Chondrocyte (in vitro differentiated cells): ENCODE measurements at regions not wholly inside any gene's neighbourhood (a gene's known extent, or its start where the extent isn't known, plus 50 kb on each side); places are given as distances from the start of the nearest gene placed in this dataset.

ENCODE experiments used
- DNase-seq: peaks from one replicate; pipeline ENCODE4 v3.0.0; 2021; ENCODE audit warnings: mixed read lengths, low spot score
- H3K27ac Mint-ChIP-seq: one replicate; pipeline ENCODE4 v1.8.0; 2021; ENCODE audit warnings: mild to moderate bottlenecking, moderate library complexity, mixed read lengths; ENCODE audit not compliant: unreplicated experiment
- H3K27me3 Mint-ChIP-seq: 2 replicates; pipeline ENCODE4 v1.8.0; 2021; ENCODE audit warnings: low read depth, mixed read lengths
- H3K36me3 Mint-ChIP-seq: 2 replicates; pipeline ENCODE4 v1.8.0; 2021; ENCODE audit warnings: low read depth, mixed read lengths
- H3K4me1 Mint-ChIP-seq: 2 replicates; pipeline ENCODE4 v1.8.0; 2021; ENCODE audit warnings: low read depth, mild to moderate bottlenecking, mixed read lengths
- H3K4me3 Mint-ChIP-seq: one replicate; pipeline ENCODE4 v1.8.0; 2021; ENCODE audit warnings: mild to moderate bottlenecking, moderate library complexity, mixed read lengths; ENCODE audit not compliant: unreplicated experiment
- H3K9me3 Mint-ChIP-seq: 2 replicates; pipeline ENCODE4 v1.8.0; 2021; ENCODE audit warnings: low read depth, mixed read lengths
- TF ChIP-seq, protein P1 (sequence below): fragments of 200-600 bp; sonication (generic); IDR thresholded peaks from 2 replicates; pipeline ENCODE4 v1.5.0; 2021; ENCODE audit warnings: antibody characterized with exemption, mild to moderate bottlenecking, moderate library complexity

GRCh38 chr2:97359861-97360584 lies 229.7 kb downstream of the ANKRD36B start:
- H3K4me1 Mint-ChIP-seq, result no peaks in the 10 kb centered on the region
- H3K9me3 Mint-ChIP-seq, result peaks cover 3% of the 10 kb centered on the region
- no peak for DNase-seq
- H3K27ac Mint-ChIP-seq, result no peak overlapping the region
- TF ChIP-seq, protein P1, sequence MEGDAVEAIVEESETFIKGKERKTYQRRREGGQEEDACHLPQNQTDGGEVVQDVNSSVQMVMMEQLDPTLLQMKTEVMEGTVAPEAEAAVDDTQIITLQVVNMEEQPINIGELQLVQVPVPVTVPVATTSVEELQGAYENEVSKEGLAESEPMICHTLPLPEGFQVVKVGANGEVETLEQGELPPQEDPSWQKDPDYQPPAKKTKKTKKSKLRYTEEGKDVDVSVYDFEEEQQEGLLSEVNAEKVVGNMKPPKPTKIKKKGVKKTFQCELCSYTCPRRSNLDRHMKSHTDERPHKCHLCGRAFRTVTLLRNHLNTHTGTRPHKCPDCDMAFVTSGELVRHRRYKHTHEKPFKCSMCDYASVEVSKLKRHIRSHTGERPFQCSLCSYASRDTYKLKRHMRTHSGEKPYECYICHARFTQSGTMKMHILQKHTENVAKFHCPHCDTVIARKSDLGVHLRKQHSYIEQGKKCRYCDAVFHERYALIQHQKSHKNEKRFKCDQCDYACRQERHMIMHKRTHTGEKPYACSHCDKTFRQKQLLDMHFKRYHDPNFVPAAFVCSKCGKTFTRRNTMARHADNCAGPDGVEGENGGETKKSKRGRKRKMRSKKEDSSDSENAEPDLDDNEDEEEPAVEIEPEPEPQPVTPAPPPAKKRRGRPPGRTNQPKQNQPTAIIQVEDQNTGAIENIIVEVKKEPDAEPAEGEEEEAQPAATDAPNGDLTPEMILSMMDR, result no peak
- H3K27me3 Mint-ChIP-seq, result peaks cover 18% of the 10 kb centered on the region
- H3K36me3 Mint-ChIP-seq, result no peaks in the 10 kb centered on the region
- H3K4me3 Mint-ChIP-seq, result no peak overlapping the region

DNA sequence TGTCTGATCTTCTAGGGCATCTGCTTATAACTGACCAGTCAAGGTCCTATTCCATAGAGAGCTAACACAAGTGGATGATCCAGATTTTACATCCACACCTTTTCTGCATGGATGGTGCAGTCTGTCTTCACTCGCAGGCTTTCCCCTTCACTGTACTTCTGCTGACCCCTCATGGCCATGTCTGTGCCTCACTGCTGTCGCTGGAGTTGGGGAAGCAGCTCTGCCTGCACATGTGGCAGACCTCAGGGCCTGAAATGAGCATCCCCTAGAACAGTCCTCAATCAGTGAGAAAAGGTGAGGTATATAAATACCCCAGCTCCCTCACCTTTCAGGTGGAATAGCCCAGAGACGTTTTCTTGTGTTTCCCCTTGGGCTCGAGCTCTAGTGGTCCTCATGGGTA lies 233.8 kb downstream of the ANKRD36B start:
- no peak overlapping the region for H3K4me3 Mint-ChIP-seq
- no peak overlapping the region for H3K27ac Mint-ChIP-seq
- H3K27me3 Mint-ChIP-seq, result peaks cover 37% of the 10 kb centered on the region
- no peaks in the 10 kb centered on the region for H3K36me3 Mint-ChIP-seq
- no peak for DNase-seq
- peaks cover 3% of the 10 kb centered on the region for H3K9me3 Mint-ChIP-seq
- no peaks in the 10 kb centered on the region for H3K4me1 Mint-ChIP-seq
- TF ChIP-seq, protein P1, result no peak

GRCh38 chr2:97355176-97355575 lies 234.5 kb downstream of the ANKRD36B start:
- Mint-ChIP-seq H3K9me3 (peaks cover 3% of the 10 kb centered on the region), H3K4me3 (no peak overlapping the region), H3K4me1 (no peaks in the 10 kb centered on the region), H3K27me3 (peaks cover 37% of the 10 kb centered on the region), H3K36me3 (no peaks in the 10 kb centered on the region), H3K27ac (no peak overlapping the region)
- TF ChIP-seq, protein P1, result no peak
- no peak for DNase-seq

DNA sequence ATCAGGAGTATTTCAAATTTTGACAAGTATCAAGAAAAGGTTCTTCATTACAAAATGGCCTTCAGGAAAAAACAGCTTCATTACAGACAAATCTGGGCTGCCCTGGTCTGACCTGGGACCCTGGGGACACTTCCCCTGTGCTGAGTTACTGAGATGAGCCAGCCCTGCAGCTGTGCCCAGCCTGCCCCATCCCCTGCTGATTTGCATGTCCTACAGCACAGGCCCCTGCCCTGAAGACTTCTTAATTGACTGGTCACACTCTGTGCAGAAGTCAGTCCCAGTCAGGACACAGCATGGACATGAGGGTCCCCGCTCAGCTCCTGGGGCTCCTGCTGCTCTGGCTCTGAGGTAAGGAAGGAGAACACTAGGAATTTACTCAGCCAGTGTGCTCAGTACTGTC lies 235.1 kb downstream of the ANKRD36B start:
- DNase-seq, result no peak
- peaks cover 3% of the 10 kb centered on the region for H3K9me3 Mint-ChIP-seq
- H3K4me3 Mint-ChIP-seq, result no peak overlapping the region
- H3K36me3 Mint-ChIP-seq, result no peaks in the 10 kb centered on the region
- H3K27ac Mint-ChIP-seq, result no peak overlapping the region
- peaks cover 37% of the 10 kb centered on the region for H3K27me3 Mint-ChIP-seq
- H3K4me1 Mint-ChIP-seq, result no peaks in the 10 kb centered on the region
- TF ChIP-seq, protein P1, result no peak

GRCh38 chr2:97348841-97349240 lies 235.9 kb downstream of the ANKRD36 start:
- TF ChIP-seq, protein P1, result no peak
- H3K27ac Mint-ChIP-seq, result no peak overlapping the region
- peaks cover 16% of the 10 kb centered on the region for H3K27me3 Mint-ChIP-seq
- DNase-seq, result no peak
- no peaks in the 10 kb centered on the region for H3K4me1 Mint-ChIP-seq
- no peak overlapping the region for H3K4me3 Mint-ChIP-seq
- no peaks in the 10 kb centered on the region for H3K9me3 Mint-ChIP-seq
- H3K36me3 Mint-ChIP-seq, result no peaks in the 10 kb centered on the region
